ENCODE measurements at regions not wholly inside any gene's neighbourhood (a gene's known extent, or its start where the extent isn't known, plus 50 kb on each side); places are given as distances from the start of the nearest gene placed in this dataset.

GRCh38 chr3:195007766-195008165, 263.2 kb downstream of the XXYLT1 start:
- no peak for DNase-seq (ENCODE audit: low read depth)
- no peak overlapping the region for H3K4me3 ChIP-seq (ENCODE audit: low read depth, low read length)
- TF ChIP-seq CTCF (IDR thresholded peaks at IDR 0.05; ENCODE audit: insufficient read depth, low read length): no peak

GRCh38 chr3:195008816-195009215, 262.1 kb downstream of the XXYLT1 start:
- DNase-seq (ENCODE audit: low read depth): no peak
- no peak for TF ChIP-seq CTCF (IDR thresholded peaks at IDR 0.05; ENCODE audit: insufficient read depth, low read length)
- no peak overlapping the region for H3K4me3 ChIP-seq (ENCODE audit: low read depth, low read length)

GRCh38 chr3:195009616-195010015, 261.3 kb downstream of the XXYLT1 start:
- no peak overlapping the region for H3K4me3 ChIP-seq (ENCODE audit: low read depth, low read length)
- no peak for DNase-seq (ENCODE audit: low read depth)
- TF ChIP-seq CTCF (IDR thresholded peaks at IDR 0.05; ENCODE audit: insufficient read depth, low read length): no peak

GRCh38 chr3:195010551-195011100, 260.3 kb downstream of the XXYLT1 start:
- no peak for TF ChIP-seq CTCF (IDR thresholded peaks at IDR 0.05; ENCODE audit: insufficient read depth, low read length)
- no peak overlapping the region for H3K4me3 ChIP-seq (ENCODE audit: low read depth, low read length)
- no peak for DNase-seq (ENCODE audit: low read depth)

- no peak for DNase-seq (ENCODE audit: low read depth)
- TF ChIP-seq CTCF (IDR thresholded peaks at IDR 0.05; ENCODE audit: insufficient read depth, low read length): no peak
These were observed 259.6 kb downstream of the XXYLT1 start for GRCh38 chr3:195011231-195011834.

GRCh38 chr3:195012100-195012499, 258.9 kb downstream of the XXYLT1 start:
- no peak for DNase-seq (ENCODE audit: low read depth)
- no peak overlapping the region for H3K4me3 ChIP-seq (ENCODE audit: low read depth, low read length)
- no peak for TF ChIP-seq CTCF (IDR thresholded peaks at IDR 0.05; ENCODE audit: insufficient read depth, low read length)

More at GRCh38 chr3:195011231-195011834, 259.6 kb downstream of the XXYLT1 start:
- no peak overlapping the region for H3K4me3 ChIP-seq (ENCODE audit: low read depth, low read length)

GRCh38 chr3:195012571-195012970, 258.4 kb downstream of the XXYLT1 start:
- DNase-seq (ENCODE audit: low read depth): no peak
- no peak for TF ChIP-seq CTCF (IDR thresholded peaks at IDR 0.05; ENCODE audit: insufficient read depth, low read length)
- H3K4me3 ChIP-seq (ENCODE audit: low read depth, low read length): no peak overlapping the region
